ENCODE measurements at regions not wholly inside any gene's neighbourhood (a gene's known extent, or its start where the extent isn't known, plus 50 kb on each side); places are given as distances from the start of the nearest gene placed in this dataset.
"Not testable (repeated sequence)": the region's sequence is repeated elsewhere in the genome, so short reads cannot be mapped to it uniquely, and the experiment has no call there.

DNA sequence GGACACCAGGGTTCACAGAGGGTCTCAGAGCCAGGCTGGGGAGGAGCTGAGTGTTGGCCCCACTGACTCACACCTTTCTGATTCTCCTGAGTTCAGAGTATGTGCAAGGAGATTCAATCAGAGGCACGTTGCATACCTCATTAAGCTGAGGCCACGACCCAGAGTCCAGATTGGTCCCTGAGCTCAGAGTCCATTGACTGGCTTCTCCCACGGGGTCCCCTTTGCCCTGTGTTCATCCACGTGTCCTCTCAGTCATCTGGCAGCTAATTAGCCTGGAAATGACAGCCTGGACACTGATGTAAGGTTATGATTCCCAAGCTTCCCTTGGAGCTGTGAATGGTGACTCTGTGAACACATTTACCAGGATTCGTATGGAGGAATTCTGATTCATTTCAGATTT, 267.2 kb downstream of the SH3BP4 start:
- no peak for DNase-seq (ENCODE audit: low spot score)

DNA sequence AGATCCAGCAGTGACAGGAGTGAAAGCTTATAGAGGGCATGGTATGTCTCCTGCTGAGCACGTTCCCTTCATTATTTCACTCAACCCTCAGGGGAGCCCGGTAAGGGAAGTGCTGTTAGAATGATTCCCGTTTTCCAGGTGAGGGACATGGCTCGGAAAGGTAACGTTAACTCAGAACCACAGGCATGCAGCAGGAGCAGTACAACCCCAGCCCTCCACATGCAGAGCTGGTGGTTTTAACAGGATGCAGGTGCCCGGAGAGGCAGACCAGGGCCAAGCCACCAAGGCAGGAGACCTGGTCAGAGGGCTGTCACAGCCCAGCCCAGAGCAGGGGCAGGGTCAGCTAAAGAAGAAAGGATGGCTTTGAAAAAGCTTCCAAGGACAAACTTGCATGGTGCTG, 268.5 kb downstream of the SH3BP4 start:
- DNase-seq (ENCODE audit: low spot score) = no peak

- DNase-seq (ENCODE audit: low spot score) = no peak
Measured at GRCh38 chr2:235223011-235223410, 270.8 kb upstream of the AGAP1 start.

DNA sequence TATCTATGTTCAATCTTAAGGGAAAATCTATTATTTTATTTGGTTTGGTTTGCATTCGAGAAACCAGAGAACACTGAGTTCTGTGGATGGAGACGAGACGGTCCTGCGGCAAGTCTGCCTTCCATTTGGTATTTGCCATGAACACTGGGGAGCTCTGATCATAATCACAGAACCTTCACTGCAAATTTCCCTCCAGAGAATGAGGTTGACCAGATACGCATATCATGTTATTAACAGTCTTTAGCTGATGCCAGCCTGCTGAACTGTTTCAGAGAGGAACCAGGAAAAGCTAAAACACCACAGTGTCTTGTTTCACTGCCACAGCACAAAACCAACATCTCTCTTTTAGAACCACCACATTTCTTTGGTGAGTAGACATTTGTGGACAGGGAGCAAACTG, 269.4 kb upstream of the AGAP1 start:
- DNase-seq (ENCODE audit: low spot score) = no peak

DNA sequence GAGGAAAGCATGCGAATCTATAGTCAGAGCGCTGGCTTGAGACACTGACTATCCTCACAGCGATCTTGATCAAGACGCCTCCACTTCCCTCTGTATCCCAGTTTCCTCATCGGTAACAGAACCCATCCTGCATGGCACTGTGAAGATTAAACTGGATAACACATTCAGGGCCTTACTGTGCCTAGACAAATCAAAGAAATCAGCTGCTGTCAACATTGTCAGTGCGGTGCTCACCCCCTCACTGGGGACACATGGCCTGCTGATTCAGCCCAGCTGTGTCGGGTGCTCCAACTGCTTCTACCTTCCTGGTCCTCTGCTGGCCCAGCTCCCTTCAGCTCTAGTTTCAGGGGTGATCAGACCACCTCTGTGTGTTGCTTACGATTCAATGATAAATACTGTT, 268.6 kb upstream of the AGAP1 start:
- DNase-seq (ENCODE audit: low spot score) = no peak

GRCh38 chr2:235227590-235227989, 266.3 kb upstream of the AGAP1 start:
- DNase-seq (ENCODE audit: low spot score) = no peak

DNA sequence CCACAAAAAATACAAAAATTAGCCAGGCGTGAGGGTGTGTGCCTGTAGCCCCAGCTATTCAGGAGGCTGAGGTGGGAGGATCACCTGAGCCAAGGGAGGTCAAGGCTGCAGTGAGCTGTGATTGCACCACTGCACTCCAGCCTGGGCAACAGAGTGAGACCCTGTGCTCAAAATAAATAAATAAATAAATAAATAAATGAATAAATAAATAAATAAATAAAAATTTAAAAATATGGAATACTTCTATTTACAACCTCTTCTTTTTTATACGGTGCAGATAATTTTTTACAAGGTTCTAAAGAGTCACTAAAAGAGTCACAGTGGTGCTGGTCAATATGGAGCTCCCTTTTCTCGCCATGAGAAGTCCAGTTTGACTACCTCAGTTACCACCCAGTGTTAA, 265.4 kb upstream of the AGAP1 start:
- DNase-seq (ENCODE audit: low spot score) = not testable (repeated sequence)

- DNase-seq (ENCODE audit: low spot score) = no peak
Measured at GRCh38 chr2:235229236-235229635, 264.6 kb upstream of the AGAP1 start.

- DNase-seq (ENCODE audit: low spot score) = no peak
Measured at GRCh38 chr2:235230821-235231601, 262.8 kb upstream of the AGAP1 start.

DNA sequence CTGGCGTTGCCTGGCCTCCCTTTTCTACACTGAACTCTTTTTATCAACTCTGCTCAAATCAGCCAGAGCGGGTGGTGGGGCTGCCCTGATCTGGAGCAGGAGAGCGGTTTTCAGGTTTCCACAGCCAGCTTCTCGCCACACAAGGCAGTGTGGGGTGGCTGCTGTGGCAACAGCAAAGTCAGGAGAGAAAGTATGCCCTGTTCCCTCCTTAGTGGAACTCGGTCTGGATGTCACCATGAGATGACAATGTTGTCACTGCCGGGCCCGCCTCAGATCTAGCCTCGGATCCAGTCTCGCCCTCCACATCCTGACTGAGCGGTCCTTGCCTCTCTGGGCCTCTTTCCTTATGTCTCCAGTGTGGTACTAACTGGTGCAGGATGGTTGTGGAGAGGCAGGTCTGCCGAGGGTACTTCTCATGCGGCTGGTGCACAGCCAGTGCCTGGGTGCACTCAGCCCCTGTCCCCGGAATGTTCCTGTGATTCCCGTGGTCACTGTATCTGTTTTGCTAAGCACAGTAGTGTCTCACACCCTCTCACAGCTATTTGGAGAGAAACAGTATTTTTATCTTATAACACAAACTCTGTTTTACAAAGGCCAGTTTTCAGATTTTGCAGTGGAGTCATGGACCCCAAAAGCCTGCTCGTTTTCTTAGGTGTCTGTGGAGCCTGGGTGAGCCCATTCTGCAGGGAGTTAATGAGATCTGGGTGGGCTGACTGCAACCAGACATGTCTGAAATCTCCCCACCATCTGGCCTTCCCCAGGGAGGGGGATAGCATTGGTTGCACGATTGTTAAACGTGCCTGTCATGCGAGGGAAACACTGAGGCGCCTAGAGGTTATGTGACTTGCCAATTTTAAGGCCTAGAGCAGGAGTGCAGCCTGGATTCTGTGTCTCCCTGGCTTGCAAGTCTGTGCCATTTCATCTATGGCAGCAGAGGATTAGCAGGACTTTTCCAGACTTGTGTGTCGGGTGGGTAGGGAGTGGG, 261.1 kb upstream of the AGAP1 start:
- no peak for DNase-seq (ENCODE audit: low spot score)

GRCh38 chr2:235234736-235235135, 259.1 kb upstream of the AGAP1 start:
- no peak for DNase-seq (ENCODE audit: low spot score)

GRCh38 chr2:235235977-235236767, 257.7 kb upstream of the AGAP1 start:
- DNase-seq (ENCODE audit: low spot score) = no peak

GRCh38 chr2:235238537-235238936, 255.3 kb upstream of the AGAP1 start:
- DNase-seq (ENCODE audit: low spot score) = no peak

DNA sequence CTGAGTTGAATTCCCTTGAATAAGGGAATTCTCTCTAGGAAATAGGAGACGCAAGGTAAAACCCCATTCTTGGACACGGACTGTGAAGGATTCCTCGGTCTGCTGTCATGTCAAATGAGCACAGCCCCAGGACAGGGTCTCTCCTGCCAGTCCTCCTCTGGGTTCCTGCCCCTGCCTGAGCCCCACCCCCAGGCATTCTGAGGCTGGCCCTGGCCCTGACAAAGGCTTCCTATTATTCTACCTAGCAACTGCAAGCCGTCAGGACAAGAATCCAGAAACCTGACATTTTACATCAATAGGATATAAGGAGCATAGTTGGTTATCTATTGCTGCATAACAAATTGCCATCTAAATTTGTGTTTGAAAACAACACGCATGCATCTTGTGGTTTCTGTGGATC, 253.3 kb upstream of the AGAP1 start:
- DNase-seq (ENCODE audit: low spot score) = no peak

DNA sequence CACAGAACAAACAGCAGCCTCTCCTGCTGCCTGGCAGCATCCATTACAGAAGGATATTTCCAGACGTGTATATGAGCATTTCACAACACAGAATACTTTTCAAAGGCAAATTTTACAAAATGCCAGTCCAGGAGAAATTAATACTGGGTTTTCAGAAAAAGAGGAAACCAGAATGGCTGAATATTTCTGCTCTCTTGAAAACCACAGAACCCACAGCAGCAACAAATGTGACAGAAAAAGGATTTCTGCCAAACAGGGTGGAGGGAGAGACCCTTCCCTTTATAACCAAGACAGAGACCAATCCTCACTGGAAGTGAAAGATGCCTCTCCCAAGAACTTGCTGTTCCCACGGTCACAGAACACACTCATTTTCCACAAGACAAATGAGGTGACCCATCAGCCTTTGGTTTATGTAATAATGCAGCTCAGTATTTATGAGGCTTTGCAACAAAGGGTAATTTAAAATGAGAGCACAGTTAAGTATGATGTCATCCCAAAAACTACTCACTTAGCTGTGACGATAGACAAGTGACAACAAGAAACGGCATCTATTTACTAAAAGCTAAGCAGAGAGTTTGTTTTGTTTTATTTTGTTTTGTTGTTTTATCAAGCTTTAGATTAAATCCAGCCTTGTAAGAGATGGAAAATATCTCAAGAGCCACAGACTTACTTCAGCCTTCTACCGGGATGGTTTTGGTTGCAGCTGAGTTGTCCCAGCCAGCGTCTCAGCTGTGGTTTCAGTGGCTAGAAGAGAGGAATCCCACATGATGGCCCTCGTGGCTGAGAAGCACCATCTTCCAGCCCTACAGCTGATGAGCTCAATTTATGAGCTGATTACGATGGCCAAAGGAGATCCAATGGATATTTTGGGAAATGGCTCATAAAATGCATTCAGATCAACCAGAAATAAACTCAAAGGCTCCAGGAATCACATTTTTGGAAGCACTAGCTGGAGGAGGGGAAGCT, 249.3 kb upstream of the AGAP1 start:
- no peak for DNase-seq (ENCODE audit: low spot score)

DNA sequence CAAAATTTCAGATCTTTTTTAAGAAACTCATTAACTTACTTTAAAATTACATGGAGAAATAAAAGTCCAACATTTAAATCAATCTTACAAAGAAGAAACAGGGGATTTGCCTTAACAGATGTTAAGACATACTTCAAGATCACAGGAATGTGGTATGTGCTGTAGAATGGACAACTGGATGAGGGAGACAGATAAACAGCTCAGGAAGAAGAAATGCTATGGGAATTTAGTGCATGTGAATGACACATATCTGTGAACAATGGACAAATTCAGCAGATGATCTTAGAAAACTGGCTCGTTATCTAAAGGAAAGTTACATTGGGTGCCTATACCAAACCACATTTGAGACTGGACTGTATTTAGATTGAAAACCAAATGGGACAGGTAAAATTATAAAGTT, 246.8 kb upstream of the AGAP1 start:
- no peak for DNase-seq (ENCODE audit: low spot score)

DNA sequence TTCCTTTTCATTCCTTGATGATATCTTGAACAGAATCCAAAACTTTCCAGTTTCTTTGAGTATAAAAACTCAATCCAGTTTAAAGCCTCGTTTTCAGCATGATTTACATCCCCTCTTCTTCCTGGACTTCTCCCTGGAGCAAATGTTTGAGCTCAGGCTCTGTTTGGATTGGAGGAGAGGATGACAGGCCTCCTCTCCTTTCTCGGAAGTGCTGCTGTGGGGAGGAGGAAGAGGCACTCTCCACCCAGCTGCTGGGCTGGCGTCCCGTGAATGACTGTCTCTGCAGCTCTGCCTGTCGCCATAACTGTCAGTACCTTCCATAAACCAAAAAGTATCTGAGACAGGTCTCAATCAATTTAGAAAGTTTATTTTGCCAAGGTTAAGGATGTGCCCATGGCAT, 238.2 kb upstream of the AGAP1 start:
- no peak for DNase-seq (ENCODE audit: low spot score)

GRCh38 chr2:235257590-235257989, 236.3 kb upstream of the AGAP1 start:
- no peak for DNase-seq (ENCODE audit: low spot score)

DNA sequence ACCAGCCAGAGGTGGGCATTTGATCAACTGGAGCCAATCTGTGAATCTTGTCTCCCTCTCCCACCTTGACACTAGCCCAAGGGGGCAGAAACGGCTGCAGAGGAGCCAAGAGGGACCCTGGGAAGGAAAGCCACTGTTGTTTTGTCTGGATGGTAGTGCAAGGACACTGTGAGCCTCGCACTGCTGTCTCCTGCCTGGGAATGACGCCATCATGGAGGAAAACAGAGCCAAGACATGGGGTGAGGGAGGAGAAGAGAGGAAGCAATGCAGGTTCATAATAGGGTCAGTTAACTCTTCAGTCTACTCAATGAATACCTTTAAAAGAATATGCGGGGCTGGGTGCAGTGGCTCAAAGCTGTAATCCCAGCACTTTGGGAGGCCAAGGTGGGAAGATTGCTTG, 231.1 kb upstream of the AGAP1 start:
- no peak for DNase-seq (ENCODE audit: low spot score)

- DNase-seq (ENCODE audit: low spot score) = peak; percentile 18
Measured at GRCh38 chr2:235263205-235264120, 230.4 kb upstream of the AGAP1 start.

Data from HuH-7.5 (cell line).